ENCODE measurements at regions not wholly inside any gene's neighbourhood (a gene's known extent, or its start where the extent isn't known, plus 50 kb on each side); places are given as distances from the start of the nearest gene placed in this dataset.

DNA sequence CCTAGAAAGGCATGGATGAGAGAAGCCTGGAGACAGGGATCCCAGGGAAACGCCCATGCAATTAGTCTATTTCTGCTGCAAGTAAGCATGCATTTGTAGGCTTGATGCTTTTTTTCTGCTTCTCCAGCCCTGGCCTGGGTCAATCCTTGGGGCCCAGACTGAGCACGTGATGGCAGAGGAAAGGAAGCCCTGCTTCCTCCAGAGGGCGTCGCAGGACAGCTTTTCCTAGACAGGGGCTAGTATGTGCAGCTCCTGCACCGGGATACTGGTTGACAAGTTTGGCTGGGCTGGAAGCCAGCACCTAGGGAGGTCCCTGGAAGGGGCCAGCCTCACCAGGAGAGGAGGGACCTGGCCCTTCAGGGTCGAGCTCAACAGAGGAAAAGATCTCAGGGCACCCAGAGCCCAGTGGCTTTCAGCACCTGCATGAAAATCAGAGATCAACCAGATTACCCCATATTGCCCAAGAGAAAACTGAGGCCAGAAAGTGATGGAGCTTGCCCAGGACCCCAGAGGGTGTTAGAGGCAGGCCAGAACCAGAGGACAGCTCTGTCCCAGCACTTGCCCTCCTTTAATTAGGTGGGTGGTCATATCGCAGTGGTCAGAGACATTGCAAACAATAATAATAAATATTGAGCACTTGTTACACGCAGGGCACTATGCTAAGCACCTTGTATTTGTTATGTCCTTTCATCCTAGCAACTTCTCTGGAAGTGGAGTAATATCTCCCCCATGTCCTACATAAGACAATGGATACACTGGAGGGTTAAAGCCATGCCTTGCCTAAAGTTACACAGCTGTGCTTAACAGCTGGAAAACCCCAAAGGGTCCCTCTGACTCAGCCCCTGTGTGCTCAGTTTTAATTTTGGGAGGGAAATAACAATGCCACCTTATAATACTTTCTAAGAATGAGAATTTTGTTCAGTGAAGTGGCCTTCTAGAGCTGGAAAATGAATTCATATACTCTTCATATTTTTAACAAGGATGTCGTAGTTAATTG, 67.1 kb downstream of the KLF4 start:
- TF ChIP-seq, protein P1, sequence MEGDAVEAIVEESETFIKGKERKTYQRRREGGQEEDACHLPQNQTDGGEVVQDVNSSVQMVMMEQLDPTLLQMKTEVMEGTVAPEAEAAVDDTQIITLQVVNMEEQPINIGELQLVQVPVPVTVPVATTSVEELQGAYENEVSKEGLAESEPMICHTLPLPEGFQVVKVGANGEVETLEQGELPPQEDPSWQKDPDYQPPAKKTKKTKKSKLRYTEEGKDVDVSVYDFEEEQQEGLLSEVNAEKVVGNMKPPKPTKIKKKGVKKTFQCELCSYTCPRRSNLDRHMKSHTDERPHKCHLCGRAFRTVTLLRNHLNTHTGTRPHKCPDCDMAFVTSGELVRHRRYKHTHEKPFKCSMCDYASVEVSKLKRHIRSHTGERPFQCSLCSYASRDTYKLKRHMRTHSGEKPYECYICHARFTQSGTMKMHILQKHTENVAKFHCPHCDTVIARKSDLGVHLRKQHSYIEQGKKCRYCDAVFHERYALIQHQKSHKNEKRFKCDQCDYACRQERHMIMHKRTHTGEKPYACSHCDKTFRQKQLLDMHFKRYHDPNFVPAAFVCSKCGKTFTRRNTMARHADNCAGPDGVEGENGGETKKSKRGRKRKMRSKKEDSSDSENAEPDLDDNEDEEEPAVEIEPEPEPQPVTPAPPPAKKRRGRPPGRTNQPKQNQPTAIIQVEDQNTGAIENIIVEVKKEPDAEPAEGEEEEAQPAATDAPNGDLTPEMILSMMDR (IDR thresholded peaks at IDR 0.05): peak in 5 of 7 experiments; percentile 33 to 67 (median 63)
- TF ChIP-seq POLR2AphosphoS5 (IDR thresholded peaks at IDR 0.05) (peak in 1 of 3 donors; percentile 44), EP300 (IDR thresholded peaks at IDR 0.05) (no peak)
